H54 (cell line): ENCODE measurements at regions not wholly inside any gene's neighbourhood (a gene's known extent, or its start where the extent isn't known, plus 50 kb on each side); places are given as distances from the start of the nearest gene placed in this dataset.

Experiments used
- DNase-seq: peaks from one replicate; pipeline ENCODE4 v3.0.0; 2011; ENCODE audit warnings: low spot score, mixed read lengths; ENCODE audit not compliant: insufficient read length
- FAIRE-seq: peaks from 3 replicates; lab custom pipeline; 2011; peaks lifted over from hg19 to GRCh38; lab: Jason Lieb, UNC
- POLR2A ChIP-seq: IDR thresholded peaks from 2 replicates; pipeline ENCODE4 v1.6.1; 2011; ENCODE audit warnings: low read depth, mild to moderate bottlenecking, low read length

DNA sequence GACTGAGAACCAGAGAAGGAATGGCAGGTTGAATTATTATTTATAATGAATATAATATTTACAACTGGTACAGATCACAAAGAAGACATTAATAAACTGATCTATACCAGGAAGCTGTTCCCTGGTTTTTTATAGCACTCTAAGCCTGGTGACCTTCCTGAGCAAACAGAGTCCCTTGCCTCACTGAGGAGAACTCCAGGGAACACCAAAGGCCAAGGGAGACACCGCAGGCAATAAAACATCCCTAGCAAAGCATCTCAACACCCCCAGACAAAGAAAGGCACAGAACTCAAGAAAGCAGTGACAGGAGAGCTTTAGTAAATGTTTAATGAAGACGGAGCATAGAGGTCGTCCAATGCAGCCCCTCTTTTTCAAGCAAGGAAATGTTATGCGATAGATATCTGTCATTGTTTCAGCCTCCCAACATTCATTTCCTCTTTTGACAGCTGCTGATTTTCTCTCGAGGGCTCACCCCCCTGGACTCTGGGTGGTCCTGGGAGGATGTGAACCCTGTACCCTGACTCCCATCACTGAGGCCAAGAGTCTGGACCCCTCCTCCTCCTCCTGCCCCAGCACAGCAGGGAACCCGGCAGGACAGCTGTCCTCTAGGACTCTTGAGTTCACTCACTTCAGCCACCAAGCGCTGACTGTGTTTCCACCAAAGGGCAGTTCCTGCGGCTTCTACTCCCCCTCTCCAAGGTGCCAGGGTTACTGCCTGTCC, 342.5 kb upstream of the GATB start:
- no peak for FAIRE-seq
- no peak for DNase-seq
- TF ChIP-seq POLR2A, result no peak

- DNase-seq (no peak), FAIRE-seq (no peak)
- no peak for TF ChIP-seq POLR2A
Observed at GRCh38 chr4:152102436-152103000, 341.7 kb upstream of the GATB start.

- FAIRE-seq (no peak), DNase-seq (no peak)
- TF ChIP-seq POLR2A, result no peak
Observed at GRCh38 chr4:152101556-152102435, 341.0 kb upstream of the GATB start.

GRCh38 chr4:152100379-152101201, 339.8 kb upstream of the GATB start:
- no peak for TF ChIP-seq POLR2A
- FAIRE-seq (no peak), DNase-seq (no peak)

GRCh38 chr4:152099981-152100378, 339.2 kb upstream of the GATB start:
- no peak for TF ChIP-seq POLR2A
- DNase-seq (no peak), FAIRE-seq (no peak)

DNA sequence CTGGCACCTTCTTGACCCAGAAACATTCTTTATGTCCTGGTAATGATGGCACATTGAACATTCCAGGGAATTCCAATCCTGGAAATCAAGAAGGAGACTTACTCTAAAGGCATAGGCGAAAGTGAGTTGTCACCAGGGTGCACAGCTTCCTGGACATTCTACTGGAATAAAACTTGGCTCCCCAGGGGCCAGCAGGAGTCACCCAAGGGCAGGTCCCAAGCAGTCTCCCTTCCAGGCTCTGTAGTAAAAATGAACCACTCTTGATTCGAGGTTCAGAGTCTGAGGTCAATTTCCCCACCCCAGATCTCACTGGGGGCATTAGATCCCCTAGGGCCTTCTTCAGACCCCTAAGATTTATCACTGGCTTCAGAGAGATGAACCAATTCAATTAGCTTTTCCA, 338.7 kb upstream of the GATB start:
- no peak for TF ChIP-seq POLR2A
- DNase-seq (no peak), FAIRE-seq (no peak)

DNA sequence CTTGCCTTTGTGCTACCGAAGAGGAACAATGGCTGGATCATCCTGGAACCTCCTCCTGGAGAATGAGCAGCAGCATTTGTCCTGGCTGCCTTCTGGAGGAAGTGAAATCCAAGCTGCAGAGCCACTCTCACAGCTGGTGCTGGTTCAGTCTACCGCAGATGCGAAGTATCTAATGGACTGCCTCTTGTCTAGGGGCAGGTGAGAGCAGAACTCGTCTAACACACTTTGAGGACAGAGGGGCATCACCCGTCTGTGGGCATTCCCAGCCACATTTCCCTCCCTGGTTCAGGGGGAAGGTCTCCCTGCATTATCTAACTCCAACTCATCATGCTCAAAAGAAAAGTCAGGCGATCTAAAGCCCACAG, 338.2 kb upstream of the GATB start:
- FAIRE-seq (no peak), DNase-seq (no peak)
- no peak for TF ChIP-seq POLR2A

GRCh38 chr4:152098365-152099060, 337.7 kb upstream of the GATB start:
- DNase-seq, result no peak
- FAIRE-seq, result no peak
- TF ChIP-seq POLR2A, result no peak

- no peak for DNase-seq
- TF ChIP-seq POLR2A, result no peak
- no peak for FAIRE-seq
Observed at GRCh38 chr4:152097371-152097770, 336.6 kb upstream of the GATB start.

DNA sequence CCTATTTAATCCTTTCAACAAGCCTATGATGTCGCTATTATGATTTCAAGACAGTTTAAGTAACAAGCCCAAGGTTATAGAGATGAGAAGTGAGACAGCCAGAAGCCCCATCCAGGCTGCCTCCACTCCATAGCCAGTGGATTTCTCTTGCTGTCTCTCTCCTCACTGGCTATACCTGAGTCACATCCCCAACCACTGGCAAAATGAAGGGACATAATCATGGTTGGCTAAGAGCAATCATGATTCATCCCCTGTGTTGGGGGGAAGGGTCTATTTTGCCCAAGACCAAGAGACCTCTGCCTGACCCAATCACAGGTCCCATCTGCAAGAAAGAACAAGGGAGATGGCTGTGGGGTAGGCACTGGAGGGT, 334.9 kb upstream of the GATB start:
- FAIRE-seq (no peak), DNase-seq (no peak)
- TF ChIP-seq POLR2A, result no peak

GRCh38 chr4:152094970-152095700, 334.3 kb upstream of the GATB start:
- DNase-seq (no peak), FAIRE-seq (no peak)
- TF ChIP-seq POLR2A, result no peak

GRCh38 chr4:152091405-152091804, 330.6 kb upstream of the GATB start:
- TF ChIP-seq POLR2A, result no peak
- FAIRE-seq (no peak), DNase-seq (no peak)

DNA sequence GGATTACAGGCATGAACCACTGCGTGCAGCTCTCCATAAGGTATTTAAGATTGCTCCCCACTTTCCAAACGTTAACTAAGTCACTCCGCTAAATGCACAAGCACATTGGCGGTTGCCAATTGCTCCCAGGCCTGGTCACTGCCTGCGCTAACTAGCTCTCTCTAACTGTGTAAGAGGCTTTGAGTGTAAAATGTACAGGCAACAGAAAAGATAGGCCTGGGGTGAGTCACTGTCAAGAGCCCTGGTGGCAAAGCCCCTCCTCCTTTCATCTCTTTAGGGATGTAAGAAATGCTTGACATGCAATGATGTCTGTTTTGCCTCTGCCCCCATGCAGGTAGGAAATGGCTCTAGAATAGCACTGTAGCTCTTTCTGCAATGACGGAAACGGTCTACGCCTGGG, 329.7 kb upstream of the GATB start:
- FAIRE-seq (no peak), DNase-seq (no peak)
- no peak for TF ChIP-seq POLR2A
